Stomach (tissue), 4 donors: ENCODE measurements at regions not wholly inside any gene's neighbourhood (a gene's known extent, or its start where the extent isn't known, plus 50 kb on each side); places are given as distances from the start of the nearest gene placed in this dataset.
"Not testable (repeated sequence)": the region's sequence is repeated elsewhere in the genome, so short reads cannot be mapped to it uniquely, and the experiment has no call there.

Experiments
- EP300 ChIP-seq: sonication (generic); formaldehyde crosslinking; IDR thresholded peaks from one replicate; pipeline ENCODE4 v1.6.1; 2017; ENCODE audit warnings: antibody characterized with exemption
- POLR2A ChIP-seq, 4 donors: fragments of 450-650 bp; IDR thresholded peaks; one replicate each; pipeline ENCODE4 v1.6.1; 2016; ENCODE audit warnings: antibody characterized with exemption in 4 of 4, control low read depth in 2 of 4, mild to moderate bottlenecking in 1 of 4, moderate library complexity in 1 of 4
- TF ChIP-seq, protein P1 (sequence below), 7 experiments: fragments of 450-650 bp in 4 of 7; fragments of 200-600 bp in 3 of 7; sonication (generic) in 3 of 7; IDR thresholded peaks; one replicate each; pipeline ENCODE4 v1.5.1; 2016 to 2019; ENCODE audit warnings: antibody characterized with exemption in 7 of 7, control low read depth in 2 of 7, mild to moderate bottlenecking in 1 of 7

DNA sequence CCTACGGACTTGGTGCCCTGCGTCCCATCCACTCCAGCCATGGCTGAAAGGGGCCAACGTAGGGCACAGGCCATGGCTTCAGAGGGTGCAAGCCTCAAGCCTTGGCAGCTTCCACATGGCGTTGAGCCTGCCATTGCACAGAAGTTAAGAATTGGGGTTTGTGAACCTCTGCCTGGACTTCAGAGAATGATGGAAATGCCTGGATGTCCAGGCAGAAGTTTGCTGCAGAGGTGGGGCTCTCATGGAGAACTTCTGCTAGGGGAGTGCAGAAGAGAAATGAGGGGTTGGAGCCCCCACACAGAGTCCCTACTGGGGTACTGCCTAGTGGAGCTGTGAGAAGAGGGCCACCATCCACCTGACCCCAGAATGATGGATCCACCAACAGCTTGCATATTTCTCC is 462.9 kb upstream of the PCDH20 start:
- TF ChIP-seq POLR2A (IDR thresholded peaks at IDR 0.05); EP300: not testable (repeated sequence)
- TF ChIP-seq, protein P1, sequence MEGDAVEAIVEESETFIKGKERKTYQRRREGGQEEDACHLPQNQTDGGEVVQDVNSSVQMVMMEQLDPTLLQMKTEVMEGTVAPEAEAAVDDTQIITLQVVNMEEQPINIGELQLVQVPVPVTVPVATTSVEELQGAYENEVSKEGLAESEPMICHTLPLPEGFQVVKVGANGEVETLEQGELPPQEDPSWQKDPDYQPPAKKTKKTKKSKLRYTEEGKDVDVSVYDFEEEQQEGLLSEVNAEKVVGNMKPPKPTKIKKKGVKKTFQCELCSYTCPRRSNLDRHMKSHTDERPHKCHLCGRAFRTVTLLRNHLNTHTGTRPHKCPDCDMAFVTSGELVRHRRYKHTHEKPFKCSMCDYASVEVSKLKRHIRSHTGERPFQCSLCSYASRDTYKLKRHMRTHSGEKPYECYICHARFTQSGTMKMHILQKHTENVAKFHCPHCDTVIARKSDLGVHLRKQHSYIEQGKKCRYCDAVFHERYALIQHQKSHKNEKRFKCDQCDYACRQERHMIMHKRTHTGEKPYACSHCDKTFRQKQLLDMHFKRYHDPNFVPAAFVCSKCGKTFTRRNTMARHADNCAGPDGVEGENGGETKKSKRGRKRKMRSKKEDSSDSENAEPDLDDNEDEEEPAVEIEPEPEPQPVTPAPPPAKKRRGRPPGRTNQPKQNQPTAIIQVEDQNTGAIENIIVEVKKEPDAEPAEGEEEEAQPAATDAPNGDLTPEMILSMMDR (IDR thresholded peaks at IDR 0.05), result not testable (repeated sequence)
